ENCODE measurements at regions not wholly inside any gene's neighbourhood (a gene's known extent, or its start where the extent isn't known, plus 50 kb on each side); places are given as distances from the start of the nearest gene placed in this dataset.
"Not testable (repeated sequence)": the region's sequence is repeated elsewhere in the genome, so short reads cannot be mapped to it uniquely, and the experiment has no call there.

DNA sequence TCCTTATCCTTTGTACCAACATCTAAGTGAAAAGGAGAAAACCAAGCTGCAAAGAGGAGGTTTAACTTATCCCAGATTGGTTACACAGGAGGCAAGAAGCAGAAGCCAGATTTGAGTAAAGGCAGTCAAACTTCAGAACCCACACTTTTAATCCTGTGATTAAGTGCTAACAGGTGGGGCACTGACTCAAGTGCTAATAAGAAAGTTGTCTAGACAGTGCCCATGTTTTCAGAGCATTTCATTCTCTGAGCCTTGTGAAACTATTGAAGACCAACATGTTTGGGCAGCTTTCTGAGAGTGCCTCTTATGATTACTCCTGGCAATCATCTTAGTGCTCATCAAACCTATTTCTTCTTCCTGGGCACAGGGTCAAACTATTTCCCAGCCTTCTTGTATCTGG, 380.8 kb downstream of the KCNRG start:
- Histone ChIP-seq H2BK12ac (ENCODE audit: insufficient read length, low read depth, low read length) (no peak overlapping the region), H3K79me2 (ENCODE audit: insufficient read depth, low read length) (no peaks in the 10 kb centered on the region), H2BK120ac (ENCODE audit: low read depth, low read length, poor library complexity, severe bottlenecking) (no peak overlapping the region), H3T11ph (ENCODE audit: low read length) (no peak overlapping the region), H3K4ac (ENCODE audit: low read depth, low read length) (no peak overlapping the region), H3K4me2 (ENCODE audit: insufficient read depth, insufficient read length, low read length) (no peak overlapping the region), H3K23ac (ENCODE audit: insufficient read length, low read depth, low read length) (no peak overlapping the region), H3K9me3 (ENCODE audit: control insufficient read depth, low read depth, low read length) (no peaks in the 10 kb centered on the region), H2BK20ac (ENCODE audit: low read depth, low read length, poor library complexity, severe bottlenecking) (no peak overlapping the region), H4K20me1 (ENCODE audit: control insufficient read depth, insufficient read depth, insufficient read length) (no peaks in the 10 kb centered on the region), H3K79me1 (ENCODE audit: insufficient read depth, low read depth, low read length, poor library complexity, severe bottlenecking) (no peaks in the 10 kb centered on the region), H2BK15ac (ENCODE audit: low read depth, low read length) (no peak overlapping the region), H3K18ac (ENCODE audit: insufficient read length, low read depth, low read length) (no peak overlapping the region), H2BK5ac (ENCODE audit: insufficient read length, low read length) (no peak overlapping the region), H2AFZ (ENCODE audit: low read length) (no peak overlapping the region), H2AK5ac (ENCODE audit: insufficient read length, low read length) (no peak overlapping the region), H3K56ac (ENCODE audit: insufficient read length, low read depth, low read length) (no peak overlapping the region), H4K8ac (replicated peaks; ENCODE audit: insufficient read length, low read depth, low read length) (no peak overlapping the region), H3K27me3 (ENCODE audit: insufficient read depth, low read length) (no peaks in the 10 kb centered on the region), H3K4me1 (ENCODE audit: insufficient read depth, low read length) (0 out of 2 replicates have a peak, but pooled peaks cover 4% of the 10 kb centered on the region), H3K27ac (ENCODE audit: insufficient read length, low read depth, low read length) (no peak overlapping the region), H3K23me2 (ENCODE audit: insufficient read length, low read depth, low read length, poor library complexity, severe bottlenecking) (no peaks in the 10 kb centered on the region), H3K14ac (ENCODE audit: insufficient read depth, low read length) (no peak overlapping the region), H3K9ac (ENCODE audit: extremely low read depth, insufficient read length, low read length) (no peak overlapping the region), H4K91ac (ENCODE audit: insufficient read length, low read depth, low read length) (no peak overlapping the region), H4K5ac (ENCODE audit: insufficient read length, low read depth, low read length) (no peak overlapping the region)
- Mint-ChIP-seq H3K36me3 (ENCODE audit: insufficient read depth in 1 of 3, low read depth in 3 of 3) (peaks cover 7 to 15% (median 8%) of the 10 kb centered on the region in 3 experiments; a peak in 6 of 7 replicates), H3K27me3 (ENCODE audit: low read depth) (no peaks in the 10 kb centered on the region), H3K4me1 (peaks cover 6 to 9% of the 10 kb centered on the region in 2 experiments), H3K4me3 (no peak overlapping the region), H3K27ac (no peak overlapping the region), H3K9me3 (peaks cover 6 to 7% of the 10 kb centered on the region in 2 experiments; a peak in 2 of 5 replicates)
- DNase-seq = no peak
- TF ChIP-seq, protein P1, sequence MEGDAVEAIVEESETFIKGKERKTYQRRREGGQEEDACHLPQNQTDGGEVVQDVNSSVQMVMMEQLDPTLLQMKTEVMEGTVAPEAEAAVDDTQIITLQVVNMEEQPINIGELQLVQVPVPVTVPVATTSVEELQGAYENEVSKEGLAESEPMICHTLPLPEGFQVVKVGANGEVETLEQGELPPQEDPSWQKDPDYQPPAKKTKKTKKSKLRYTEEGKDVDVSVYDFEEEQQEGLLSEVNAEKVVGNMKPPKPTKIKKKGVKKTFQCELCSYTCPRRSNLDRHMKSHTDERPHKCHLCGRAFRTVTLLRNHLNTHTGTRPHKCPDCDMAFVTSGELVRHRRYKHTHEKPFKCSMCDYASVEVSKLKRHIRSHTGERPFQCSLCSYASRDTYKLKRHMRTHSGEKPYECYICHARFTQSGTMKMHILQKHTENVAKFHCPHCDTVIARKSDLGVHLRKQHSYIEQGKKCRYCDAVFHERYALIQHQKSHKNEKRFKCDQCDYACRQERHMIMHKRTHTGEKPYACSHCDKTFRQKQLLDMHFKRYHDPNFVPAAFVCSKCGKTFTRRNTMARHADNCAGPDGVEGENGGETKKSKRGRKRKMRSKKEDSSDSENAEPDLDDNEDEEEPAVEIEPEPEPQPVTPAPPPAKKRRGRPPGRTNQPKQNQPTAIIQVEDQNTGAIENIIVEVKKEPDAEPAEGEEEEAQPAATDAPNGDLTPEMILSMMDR (conservative IDR thresholded peaks at IDR 0.05) = no peak

DNA sequence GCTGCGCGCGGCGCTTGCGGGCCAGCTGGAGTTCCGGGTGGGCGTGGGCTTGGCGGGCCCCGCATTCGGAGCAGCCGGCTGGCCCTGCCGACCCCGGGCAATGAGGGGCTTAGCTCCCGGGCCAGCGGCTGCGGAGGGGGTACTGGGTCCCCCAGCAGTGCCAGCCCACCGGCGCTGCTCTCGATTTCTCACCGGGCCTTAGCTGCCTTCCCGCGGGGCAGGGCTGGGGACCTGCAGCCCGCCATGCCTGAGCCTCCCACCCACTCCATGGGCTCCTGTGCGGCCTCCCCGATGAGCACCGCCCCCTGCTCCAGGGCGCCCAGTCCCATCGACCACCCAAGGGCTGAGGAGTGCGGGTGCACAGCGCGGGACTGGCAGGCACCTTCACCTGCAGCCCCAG, 381.4 kb downstream of the KCNRG start:
- DNase-seq; H3K27me3 ChIP-seq (ENCODE audit: insufficient read depth, low read length); H3K79me1 ChIP-seq (ENCODE audit: insufficient read depth, low read depth, low read length, poor library complexity, severe bottlenecking); H2AK5ac ChIP-seq (ENCODE audit: insufficient read length, low read length); H3K4me1 ChIP-seq (ENCODE audit: insufficient read depth, low read length); H4K91ac ChIP-seq (ENCODE audit: insufficient read length, low read depth, low read length); H3K9ac ChIP-seq (ENCODE audit: extremely low read depth, insufficient read length, low read length); H2BK20ac ChIP-seq (ENCODE audit: low read depth, low read length, poor library complexity, severe bottlenecking); H2BK15ac ChIP-seq (ENCODE audit: low read depth, low read length); H3K23ac ChIP-seq (ENCODE audit: insufficient read length, low read depth, low read length); H4K5ac ChIP-seq (ENCODE audit: insufficient read length, low read depth, low read length); H2BK12ac ChIP-seq (ENCODE audit: insufficient read length, low read depth, low read length); H2BK120ac ChIP-seq (ENCODE audit: low read depth, low read length, poor library complexity, severe bottlenecking); H3K14ac ChIP-seq (ENCODE audit: insufficient read depth, low read length); H3K23me2 ChIP-seq (ENCODE audit: insufficient read length, low read depth, low read length, poor library complexity, severe bottlenecking); H2BK5ac ChIP-seq (ENCODE audit: insufficient read length, low read length); H3K56ac ChIP-seq (ENCODE audit: insufficient read length, low read depth, low read length); H3K4me2 ChIP-seq (ENCODE audit: insufficient read depth, insufficient read length, low read length); H3K27ac ChIP-seq (ENCODE audit: insufficient read length, low read depth, low read length); H3K4ac ChIP-seq (ENCODE audit: low read depth, low read length); H4K20me1 ChIP-seq (ENCODE audit: control insufficient read depth, insufficient read depth, insufficient read length); H3K9me3 ChIP-seq (ENCODE audit: control insufficient read depth, low read depth, low read length); H3T11ph ChIP-seq (ENCODE audit: low read length); H4K8ac ChIP-seq (replicated peaks; ENCODE audit: insufficient read length, low read depth, low read length); H3K18ac ChIP-seq (ENCODE audit: insufficient read length, low read depth, low read length); H3K79me2 ChIP-seq (ENCODE audit: insufficient read depth, low read length); H3K4me3 Mint-ChIP-seq; H3K27ac Mint-ChIP-seq; H2AFZ ChIP-seq (ENCODE audit: low read length); H3K4me1 Mint-ChIP-seq; H3K9me3 Mint-ChIP-seq; H3K27me3 Mint-ChIP-seq (ENCODE audit: low read depth): not testable (repeated sequence)
- peaks cover 7 to 15% (median 8%) of the 10 kb centered on the region in 3 experiments; a peak in 6 of 7 replicates for H3K36me3 Mint-ChIP-seq (ENCODE audit: insufficient read depth in 1 of 3, low read depth in 3 of 3)
- no CpG with 5 or more reads among the region's 31 CpGs for WGBS (ENCODE audit: extremely low coverage, insufficient read length, low lambda C conversion rate)

Measured in H9 (cell line).